GM10248 (cell line): ENCODE measurements at regions not wholly inside any gene's neighbourhood (a gene's known extent, or its start where the extent isn't known, plus 50 kb on each side); places are given as distances from the start of the nearest gene placed in this dataset.

Source experiments
- CTCF ChIA-PET: fragments of 300-600 bp; sonication (Branson Sonifier 250); formaldehyde crosslinking; extraction: SDS; loops from one replicate; lab custom pipeline; 2021; ENCODE audit warnings: antibody characterized with exemption; lab: Yijun Ruan, JAX
- POLR2A ChIA-PET: fragments of 350-650 bp; sonication (Branson Sonifier 250); formaldehyde crosslinking; extraction: SDS; loops from one replicate; lab custom pipeline; 2020; ENCODE audit warnings: antibody characterized with exemption; lab: Yijun Ruan, JAX
- DNase-seq: peaks from one replicate; pipeline ENCODE4 v3.0.0; 2012; ENCODE audit errors: extremely low spot score
- TF ChIP-seq, protein P1 (sequence below): IDR thresholded peaks from 2 replicates; pipeline ENCODE4 v1.5.1; 2012; ENCODE audit warnings: mild to moderate bottlenecking, low read depth; ENCODE audit errors: extremely low read depth, missing control alignments, control extremely low read depth

DNA sequence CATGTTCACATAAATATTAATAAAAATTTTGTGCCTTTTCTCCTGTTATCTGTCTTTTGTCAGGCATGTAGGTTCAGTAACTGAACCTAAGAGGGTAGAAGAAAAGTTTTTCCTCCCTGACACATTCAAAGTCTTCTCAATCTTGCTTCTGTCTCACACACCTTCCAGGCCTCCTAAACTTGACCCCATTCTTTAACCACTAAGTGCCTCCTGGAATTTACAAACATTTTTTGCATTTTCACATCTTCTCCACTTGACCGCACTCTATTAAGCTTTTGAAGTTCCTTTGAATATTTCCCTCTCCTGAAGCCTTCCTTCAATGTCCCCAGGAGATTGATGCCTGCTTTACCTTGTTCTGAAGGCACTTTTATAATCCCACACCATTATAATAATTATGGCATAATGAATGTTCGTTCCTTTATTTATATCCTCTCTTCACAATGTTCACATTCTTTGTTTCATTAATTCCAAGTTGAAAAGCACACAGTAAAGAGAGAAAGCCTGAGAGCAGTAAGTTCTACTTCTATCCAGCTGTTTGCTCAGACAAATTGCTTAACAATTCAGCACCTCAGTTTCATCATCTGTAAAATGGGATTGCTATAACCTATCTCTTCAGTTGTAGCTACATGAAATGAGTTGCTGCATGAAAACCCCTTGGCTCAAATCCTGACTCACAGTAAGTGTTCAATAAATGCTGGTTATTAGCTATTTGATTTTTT lies 184.8 kb upstream of the KLHL29 start:
- DNase-seq, result no peak
- ChIA-PET POLR2A (no interaction called here), CTCF (interaction anchor here (0.6 to 3.2 kb wide), 9 partner anchors 9 to 262 kb away, joined by 3 to 28 read pairs (median 4); no protein-coding TSS in a partner anchor)
- TF ChIP-seq, protein P1, sequence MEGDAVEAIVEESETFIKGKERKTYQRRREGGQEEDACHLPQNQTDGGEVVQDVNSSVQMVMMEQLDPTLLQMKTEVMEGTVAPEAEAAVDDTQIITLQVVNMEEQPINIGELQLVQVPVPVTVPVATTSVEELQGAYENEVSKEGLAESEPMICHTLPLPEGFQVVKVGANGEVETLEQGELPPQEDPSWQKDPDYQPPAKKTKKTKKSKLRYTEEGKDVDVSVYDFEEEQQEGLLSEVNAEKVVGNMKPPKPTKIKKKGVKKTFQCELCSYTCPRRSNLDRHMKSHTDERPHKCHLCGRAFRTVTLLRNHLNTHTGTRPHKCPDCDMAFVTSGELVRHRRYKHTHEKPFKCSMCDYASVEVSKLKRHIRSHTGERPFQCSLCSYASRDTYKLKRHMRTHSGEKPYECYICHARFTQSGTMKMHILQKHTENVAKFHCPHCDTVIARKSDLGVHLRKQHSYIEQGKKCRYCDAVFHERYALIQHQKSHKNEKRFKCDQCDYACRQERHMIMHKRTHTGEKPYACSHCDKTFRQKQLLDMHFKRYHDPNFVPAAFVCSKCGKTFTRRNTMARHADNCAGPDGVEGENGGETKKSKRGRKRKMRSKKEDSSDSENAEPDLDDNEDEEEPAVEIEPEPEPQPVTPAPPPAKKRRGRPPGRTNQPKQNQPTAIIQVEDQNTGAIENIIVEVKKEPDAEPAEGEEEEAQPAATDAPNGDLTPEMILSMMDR, result no peak

DNA sequence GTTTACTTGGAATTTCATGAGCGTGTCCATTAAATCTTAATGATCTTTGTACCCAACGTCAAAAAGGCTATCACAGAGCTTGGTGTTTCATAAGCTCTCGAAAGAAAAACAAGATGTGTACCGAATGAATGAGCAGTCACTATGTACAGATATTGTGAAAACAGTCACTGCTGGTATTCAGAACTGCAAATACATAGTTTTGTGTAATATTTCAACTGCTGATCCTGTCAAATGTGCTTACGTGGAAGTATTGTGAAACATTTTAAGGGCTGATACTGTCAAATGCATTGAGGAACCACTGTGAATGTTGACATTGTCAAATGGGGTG lies 184.2 kb upstream of the KLHL29 start:
- DNase-seq, result no peak
- TF ChIP-seq, protein P1, result no peak
- POLR2A ChIA-PET, result no interaction called here
- CTCF ChIA-PET, result interaction anchor here (1.3 to 3.2 kb wide), 3 partner anchors 8 to 96 kb away, joined by 3 to 28 read pairs (median 12); no protein-coding TSS in a partner anchor

DNA sequence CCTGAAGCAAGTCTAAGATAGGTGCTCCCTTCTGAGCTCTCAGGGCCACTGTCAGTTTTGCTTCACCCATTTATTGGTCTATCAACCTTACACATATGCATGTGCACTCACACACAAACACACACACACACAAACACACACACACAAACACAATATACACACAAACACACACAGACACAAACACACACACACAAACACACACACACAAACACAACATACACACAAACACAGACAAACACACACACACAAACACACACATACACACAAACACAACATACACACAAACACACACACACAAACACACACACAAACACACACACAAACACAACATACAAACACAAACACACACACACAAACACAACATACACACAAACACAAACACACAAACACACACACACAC lies 181.6 kb upstream of the KLHL29 start:
- TF ChIP-seq, protein P1, result no peak
- ChIA-PET CTCF (no interaction called here), POLR2A (no interaction called here)
- no peak for DNase-seq

DNA sequence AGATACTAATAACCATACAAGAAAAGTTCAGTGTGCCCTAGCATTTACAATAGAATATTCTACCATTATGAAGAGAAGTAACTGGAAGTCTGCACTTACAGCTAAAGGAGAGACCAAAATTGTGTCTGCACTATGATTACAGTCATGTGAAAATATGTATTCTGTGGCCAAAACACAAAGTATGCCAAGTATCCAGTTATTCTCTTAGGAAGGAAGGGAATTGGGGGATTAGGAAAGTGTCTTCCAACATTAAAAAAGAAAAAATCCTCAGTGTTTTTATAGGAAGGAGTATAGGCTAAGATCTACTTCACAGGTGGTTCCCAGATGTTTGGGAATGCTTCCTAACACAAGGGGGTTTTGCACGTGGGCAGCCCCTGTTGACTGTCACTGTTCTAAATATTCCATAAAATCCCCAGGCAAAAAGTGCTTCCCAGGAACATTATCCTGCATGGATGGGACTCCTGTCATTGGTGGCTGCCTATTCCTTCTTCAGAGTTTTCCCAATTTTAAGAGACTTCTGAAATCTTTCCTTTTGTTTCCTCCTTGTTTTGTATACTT lies 180.2 kb upstream of the KLHL29 start:
- POLR2A ChIA-PET, result no interaction called here
- no peak for DNase-seq
- CTCF ChIA-PET, result no interaction called here
- TF ChIP-seq, protein P1, result no peak

DNA sequence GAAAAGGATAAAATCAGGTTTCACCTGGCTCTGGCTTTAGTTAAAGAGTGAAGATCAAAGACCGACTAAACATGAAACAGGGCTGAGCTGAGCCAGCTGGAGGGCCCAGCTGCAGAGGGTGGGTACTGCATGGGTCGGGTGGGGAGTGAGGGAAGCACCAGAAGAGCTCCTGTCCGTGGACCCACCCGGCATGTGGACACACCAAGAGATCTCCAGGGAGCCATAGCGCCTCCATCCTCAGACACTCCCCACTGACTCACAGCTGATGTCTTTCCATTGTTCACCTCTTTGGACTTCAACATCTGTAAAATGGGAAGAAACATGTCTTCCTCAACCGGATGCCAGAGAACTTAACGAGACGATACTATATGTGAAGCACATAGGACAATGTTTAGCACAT lies 178.3 kb upstream of the KLHL29 start:
- DNase-seq, result no peak
- CTCF ChIA-PET, result no interaction called here
- TF ChIP-seq, protein P1, result no peak
- POLR2A ChIA-PET, result no interaction called here

DNA sequence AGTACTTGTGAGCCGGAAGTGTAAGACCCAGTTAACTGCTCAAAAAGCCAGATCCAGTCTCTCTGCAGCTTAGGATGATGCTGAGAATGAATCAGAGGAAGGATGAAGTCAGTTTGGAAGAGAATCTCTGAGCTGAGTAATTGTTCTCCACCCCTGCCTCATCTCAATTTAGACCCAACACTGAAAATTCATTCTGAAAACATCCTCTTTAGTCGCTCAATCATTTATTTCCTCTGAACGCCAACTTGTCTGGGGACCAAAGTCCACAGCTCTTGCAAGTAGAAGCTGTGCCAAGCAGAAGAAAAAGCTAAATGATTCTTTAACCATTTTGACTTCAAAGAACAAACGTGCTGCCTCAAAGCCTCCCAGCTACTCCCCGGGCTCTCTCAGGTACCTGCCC lies 177.1 kb upstream of the KLHL29 start:
- ChIA-PET POLR2A (no interaction called here), CTCF (interaction anchor here (2.6 kb wide), 1 partner anchor 8 kb away, joined by 12 read pairs; no protein-coding TSS in a partner anchor)
- DNase-seq, result no peak
- TF ChIP-seq, protein P1, result no peak
